ENCODE measurements at regions not wholly inside any gene's neighbourhood (a gene's known extent, or its start where the extent isn't known, plus 50 kb on each side); places are given as distances from the start of the nearest gene placed in this dataset.

GRCh38 chr22:49623176-49623575, 204.5 kb downstream of the BRD1 start:
- no peak for DNase-seq (ENCODE audit: low spot score)

- DNase-seq (ENCODE audit: low spot score), result no peak
These were observed 205.2 kb downstream of the BRD1 start for GRCh38 chr22:49622241-49623105.

GRCh38 chr22:49621601-49622210, 206.0 kb downstream of the BRD1 start:
- DNase-seq (ENCODE audit: low spot score), result no peak

- no peak for DNase-seq (ENCODE audit: low spot score)
These were observed 207.0 kb downstream of the BRD1 start for GRCh38 chr22:49620666-49621065.

- no peak for DNase-seq (ENCODE audit: low spot score)
These were observed 207.6 kb downstream of the BRD1 start for GRCh38 chr22:49620003-49620556.

- DNase-seq (ENCODE audit: low spot score), result no peak
These were observed 208.4 kb downstream of the BRD1 start for GRCh38 chr22:49619301-49619700.

GRCh38 chr22:49618677-49618953, 209.1 kb downstream of the BRD1 start:
- DNase-seq (ENCODE audit: low spot score), result no peak

- no peak for DNase-seq (ENCODE audit: low spot score)
These were observed 209.6 kb downstream of the BRD1 start for GRCh38 chr22:49617866-49618676.

GRCh38 chr22:49617264-49617663, 210.4 kb downstream of the BRD1 start:
- no peak for DNase-seq (ENCODE audit: low spot score)

GRCh38 chr22:49616356-49617231, 211.1 kb downstream of the BRD1 start:
- no peak for DNase-seq (ENCODE audit: low spot score)

GRCh38 chr22:49614966-49615965, 212.4 kb downstream of the BRD1 start:
- DNase-seq (ENCODE audit: low spot score), result no peak

GRCh38 chr22:49613511-49614270, 214.0 kb downstream of the BRD1 start:
- DNase-seq (ENCODE audit: low spot score), result no peak

GRCh38 chr22:49613108-49613507, 214.6 kb downstream of the BRD1 start:
- no peak for DNase-seq (ENCODE audit: low spot score)

- DNase-seq (ENCODE audit: low spot score), result no peak
These were observed 218.3 kb downstream of the BRD1 start for GRCh38 chr22:49609207-49609876.

GRCh38 chr22:49608660-49609059, 219.0 kb downstream of the BRD1 start:
- no peak for DNase-seq (ENCODE audit: low spot score)

GRCh38 chr22:49608228-49608627, 219.4 kb downstream of the BRD1 start:
- DNase-seq (ENCODE audit: low spot score), result no peak

- no peak for DNase-seq (ENCODE audit: low spot score)
These were observed 219.9 kb downstream of the BRD1 start for GRCh38 chr22:49607821-49608220.

- no peak for DNase-seq (ENCODE audit: low spot score)
These were observed 220.9 kb downstream of the BRD1 start for GRCh38 chr22:49606562-49607290.

Measured in AG08396 (cell line).